ENCODE measurements at regions not wholly inside any gene's neighbourhood (a gene's known extent, or its start where the extent isn't known, plus 50 kb on each side); places are given as distances from the start of the nearest gene placed in this dataset.

GRCh38 chr4:79673898-79674297, 265.9 kb upstream of the GK2 start:
- Histone ChIP-seq H3K9me3 (replicated peaks; ENCODE audit: control insufficient read depth, insufficient read depth, low read length) (no peaks in the 10 kb centered on the region), H3K9me1 (replicated peaks; ENCODE audit: control insufficient read depth, extremely low read depth, insufficient read depth, low read length) (no peaks in the 10 kb centered on the region), H3K79me2 (ENCODE audit: control insufficient read depth, insufficient read depth, low read length) (no peaks in the 10 kb centered on the region), H3K27ac (ENCODE audit: insufficient read depth, low read depth, low read length) (no peak overlapping the region), H4K20me1 (replicated peaks; ENCODE audit: control insufficient read depth, extremely low read depth, insufficient read depth, low read length) (no peaks in the 10 kb centered on the region), H3K36me3 (ENCODE audit: control insufficient read depth in 2 of 2, extremely low read depth in 1 of 2, insufficient read depth in 2 of 2, low read length in 2 of 2) (no peaks in the 10 kb centered on the region), H3K27me3 (ENCODE audit: control insufficient read depth in 2 of 2, insufficient read depth in 2 of 2, low read length in 2 of 2) (no peaks in the 10 kb centered on the region), H2AFZ (ENCODE audit: low read depth, low read length) (no peak overlapping the region), H3K4me1 (ENCODE audit: control insufficient read depth, extremely low read depth, insufficient read depth, low read length) (no peaks in the 10 kb centered on the region), H3K4me2 (ENCODE audit: insufficient read depth, low read length) (no peak overlapping the region), H3K9ac (replicated peaks; ENCODE audit: extremely low read depth, insufficient read depth, low read length) (no peak overlapping the region), H3K4me3 (replicated peaks in 1 of 3; ENCODE audit: insufficient read depth in 1 of 3, low read depth in 1 of 3, low read length in 3 of 3) (no peak overlapping the region)
- no peak for TF ChIP-seq MAX (IDR thresholded peaks at IDR 0.05; ENCODE audit: insufficient read depth, insufficient read length)
- DNase-seq (ENCODE audit: low read depth, low spot score) = no peak
- dilution Hi-C loops (cut with MboI; ENCODE audit: extremely low pct_ligation_motif_present, low sequenced_read_pairs) = no loop called here
- POLR2A ChIA-PET = no interaction called here
- no peak for FAIRE-seq
- intact Hi-C loops (cut with micrococcal nuclease) = no loop called here
- no TSS peak for BruUV-seq (replicated peaks)
- CTCF ChIA-PET = no interaction called here

GRCh38 chr4:79673377-79673776, 265.3 kb upstream of the GK2 start:
- intact Hi-C loops (cut with micrococcal nuclease) (no loop called here), dilution Hi-C loops (cut with MboI; ENCODE audit: extremely low pct_ligation_motif_present, low sequenced_read_pairs) (no loop called here)
- Histone ChIP-seq H4K20me1 (replicated peaks; ENCODE audit: control insufficient read depth, extremely low read depth, insufficient read depth, low read length) (no peaks in the 10 kb centered on the region), H3K4me1 (ENCODE audit: control insufficient read depth, extremely low read depth, insufficient read depth, low read length) (no peaks in the 10 kb centered on the region), H3K9me3 (replicated peaks; ENCODE audit: control insufficient read depth, insufficient read depth, low read length) (no peaks in the 10 kb centered on the region), H3K79me2 (ENCODE audit: control insufficient read depth, insufficient read depth, low read length) (no peaks in the 10 kb centered on the region), H3K27ac (ENCODE audit: insufficient read depth, low read depth, low read length) (no peak overlapping the region), H3K9me1 (replicated peaks; ENCODE audit: control insufficient read depth, extremely low read depth, insufficient read depth, low read length) (no peaks in the 10 kb centered on the region), H3K36me3 (ENCODE audit: control insufficient read depth in 2 of 2, extremely low read depth in 1 of 2, insufficient read depth in 2 of 2, low read length in 2 of 2) (no peaks in the 10 kb centered on the region), H2AFZ (ENCODE audit: low read depth, low read length) (no peak overlapping the region), H3K9ac (replicated peaks; ENCODE audit: extremely low read depth, insufficient read depth, low read length) (no peak overlapping the region), H3K4me3 (replicated peaks in 1 of 3; ENCODE audit: insufficient read depth in 1 of 3, low read depth in 1 of 3, low read length in 3 of 3) (no peak overlapping the region), H3K27me3 (ENCODE audit: control insufficient read depth in 2 of 2, insufficient read depth in 2 of 2, low read length in 2 of 2) (no peaks in the 10 kb centered on the region), H3K4me2 (ENCODE audit: insufficient read depth, low read length) (no peak overlapping the region)
- FAIRE-seq (no peak), DNase-seq (ENCODE audit: low read depth, low spot score) (peak; percentile 3)
- CTCF ChIA-PET = no interaction called here
- BruUV-seq (replicated peaks) = no TSS peak
- TF ChIP-seq MYC (IDR thresholded peaks at IDR 0.05; ENCODE audit: low read depth, low read length) (no peak), MAX (IDR thresholded peaks at IDR 0.05; ENCODE audit: insufficient read depth, insufficient read length) (no peak), POLR2A (IDR thresholded peaks at IDR 0.05; ENCODE audit: low read depth, low read length) (no peak), EZH2 (IDR thresholded peaks at IDR 0.05; ENCODE audit: borderline replicate concordance, low read depth, low read length, severe bottlenecking) (no peak), CTCF (IDR thresholded peaks at IDR 0.05; ENCODE audit: extremely low read depth in 1 of 2, insufficient read depth in 1 of 2, low read depth in 1 of 2, low read length in 2 of 2) (no peak), GATA2 (IDR thresholded peaks at IDR 0.05; ENCODE audit: insufficient read depth, insufficient read length, low read depth, low read length) (no peak), FOS (IDR thresholded peaks at IDR 0.05; ENCODE audit: borderline replicate concordance, insufficient read depth, low read length) (no peak), JUN (IDR thresholded peaks at IDR 0.05; ENCODE audit: borderline replicate concordance, insufficient read depth, insufficient read length, low read depth) (no peak), POLR2AphosphoS5 (IDR thresholded peaks at IDR 0.05; ENCODE audit: insufficient read depth, low read depth, low read length) (no peak)
- POLR2A ChIA-PET = no interaction called here
